Fibroblast of villous mesenchyme (primary cell): ENCODE measurements at regions not wholly inside any gene's neighbourhood (a gene's known extent, or its start where the extent isn't known, plus 50 kb on each side); places are given as distances from the start of the nearest gene placed in this dataset.
A peak's percentile ranks its signal among the peaks of the same experiment; 100 is the strongest.

ENCODE experiments used
- DNase-seq: peaks from one replicate; pipeline ENCODE4 v3.0.0-alpha.2; 2010; ENCODE audit warnings: low read depth
- H3K4me3 ChIP-seq: 2 replicates; pipeline ENCODE4 v1.5.1; 2011; ENCODE audit warnings: low read depth, mild to moderate bottlenecking, low read length
- TF ChIP-seq, protein P1 (sequence below): IDR thresholded peaks from 2 replicates; pipeline ENCODE4 v1.5.1; 2012; ENCODE audit warnings: low read depth, mild to moderate bottlenecking, low read length; ENCODE audit not compliant: insufficient read depth

DNA sequence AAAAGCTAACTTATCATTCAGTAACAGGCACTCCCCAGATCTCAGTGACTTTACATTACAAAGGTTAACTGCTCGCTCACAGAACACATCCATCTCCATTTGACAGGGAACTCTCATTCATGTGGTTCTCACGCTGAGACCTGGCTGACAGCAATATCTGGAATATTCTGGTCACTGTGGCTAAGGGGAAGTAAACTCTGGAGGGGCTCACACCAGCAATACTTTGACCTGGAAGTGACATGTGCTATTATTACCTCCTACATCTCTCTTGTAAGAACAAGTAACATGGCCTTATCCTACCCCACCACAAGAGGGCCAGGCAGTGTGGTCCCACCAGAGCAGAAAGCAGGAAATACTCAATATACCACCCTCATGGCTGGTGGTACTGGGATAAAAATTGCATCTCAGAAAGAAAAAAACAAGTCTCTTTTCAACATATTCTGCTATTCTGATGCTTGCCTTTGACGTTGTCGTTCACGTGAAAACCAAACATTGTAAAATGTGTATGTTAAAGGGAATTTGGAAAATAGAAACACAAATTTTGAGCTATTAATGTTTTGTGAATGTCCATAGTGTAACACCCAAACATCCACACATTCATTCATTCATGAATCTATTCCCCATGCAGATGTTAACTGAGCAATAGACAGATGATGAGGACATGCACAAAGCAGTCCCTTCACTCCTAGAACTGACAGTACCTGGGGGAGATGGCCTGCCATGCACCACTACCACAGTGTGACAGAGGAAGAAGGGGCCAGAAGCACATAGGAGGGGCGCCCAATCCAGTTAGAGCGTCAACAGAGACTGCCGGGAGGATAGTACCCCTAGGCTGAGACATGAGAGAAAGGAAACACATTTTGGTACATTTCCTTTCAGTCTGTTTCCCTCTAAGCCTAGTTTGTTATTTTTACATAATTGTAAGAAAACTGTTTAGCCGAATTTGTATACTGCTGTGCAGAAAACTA, 166.0 kb upstream of the SP4 start:
- no peak overlapping the region for H3K4me3 ChIP-seq
- peak; percentile 25 for DNase-seq
- TF ChIP-seq, protein P1, sequence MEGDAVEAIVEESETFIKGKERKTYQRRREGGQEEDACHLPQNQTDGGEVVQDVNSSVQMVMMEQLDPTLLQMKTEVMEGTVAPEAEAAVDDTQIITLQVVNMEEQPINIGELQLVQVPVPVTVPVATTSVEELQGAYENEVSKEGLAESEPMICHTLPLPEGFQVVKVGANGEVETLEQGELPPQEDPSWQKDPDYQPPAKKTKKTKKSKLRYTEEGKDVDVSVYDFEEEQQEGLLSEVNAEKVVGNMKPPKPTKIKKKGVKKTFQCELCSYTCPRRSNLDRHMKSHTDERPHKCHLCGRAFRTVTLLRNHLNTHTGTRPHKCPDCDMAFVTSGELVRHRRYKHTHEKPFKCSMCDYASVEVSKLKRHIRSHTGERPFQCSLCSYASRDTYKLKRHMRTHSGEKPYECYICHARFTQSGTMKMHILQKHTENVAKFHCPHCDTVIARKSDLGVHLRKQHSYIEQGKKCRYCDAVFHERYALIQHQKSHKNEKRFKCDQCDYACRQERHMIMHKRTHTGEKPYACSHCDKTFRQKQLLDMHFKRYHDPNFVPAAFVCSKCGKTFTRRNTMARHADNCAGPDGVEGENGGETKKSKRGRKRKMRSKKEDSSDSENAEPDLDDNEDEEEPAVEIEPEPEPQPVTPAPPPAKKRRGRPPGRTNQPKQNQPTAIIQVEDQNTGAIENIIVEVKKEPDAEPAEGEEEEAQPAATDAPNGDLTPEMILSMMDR = peak; percentile 45

GRCh38 chr7:21269021-21269420, 158.9 kb upstream of the SP4 start:
- H3K4me3 ChIP-seq = no peak overlapping the region
- DNase-seq = no peak
- TF ChIP-seq, protein P1 = no peak

- TF ChIP-seq, protein P1 = no peak
- no peak overlapping the region for H3K4me3 ChIP-seq
- no peak for DNase-seq
These were observed 151.3 kb upstream of the SP4 start for GRCh38 chr7:21276471-21277035.

DNA sequence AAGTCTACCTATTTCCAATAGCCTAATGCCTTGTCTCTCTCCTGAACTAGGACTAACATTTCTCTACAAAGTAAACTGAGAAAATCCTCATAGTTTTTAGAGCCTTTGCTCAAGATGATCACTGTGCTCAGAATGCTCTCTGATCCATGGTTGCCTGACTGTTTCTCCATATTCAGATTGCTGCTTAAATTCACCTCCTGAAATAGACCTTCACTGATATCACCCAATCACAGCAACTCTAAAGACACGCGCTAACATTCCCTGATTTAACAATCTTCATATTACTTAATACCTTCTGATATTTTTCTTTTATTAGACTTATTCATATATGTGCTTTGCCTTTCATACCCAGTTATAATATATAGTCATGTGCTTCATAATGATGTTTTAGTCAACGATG, 148.9 kb upstream of the SP4 start:
- no peak overlapping the region for H3K4me3 ChIP-seq
- TF ChIP-seq, protein P1 = no peak
- no peak for DNase-seq

- TF ChIP-seq, protein P1 = no peak
- H3K4me3 ChIP-seq = no peak overlapping the region
- no peak for DNase-seq
These were observed 146.7 kb upstream of the SP4 start for GRCh38 chr7:21281193-21281592.

GRCh38 chr7:21293771-21294170, 134.1 kb upstream of the SP4 start:
- no peak for DNase-seq
- TF ChIP-seq, protein P1 = no peak
- no peak overlapping the region for H3K4me3 ChIP-seq
